ENCODE measurements at regions not wholly inside any gene's neighbourhood (a gene's known extent, or its start where the extent isn't known, plus 50 kb on each side); places are given as distances from the start of the nearest gene placed in this dataset.

GRCh38 chr2:2701176-2701781, 370.2 kb upstream of the MYT1L start:
- H4K20me1 ChIP-seq (ENCODE audit: insufficient read depth, poor library complexity, severe bottlenecking) = no peaks in the 10 kb centered on the region
- H3K79me2 ChIP-seq = no peaks in the 10 kb centered on the region
- no peaks in the 10 kb centered on the region for H3K9me2 ChIP-seq (replicated peaks; ENCODE audit: insufficient read depth)
- no peaks in the 10 kb centered on the region for H3K36me3 ChIP-seq (replicated peaks; ENCODE audit: insufficient read depth, low read depth)
- H3K4me2 ChIP-seq = no peak overlapping the region
- H3K4me1 ChIP-seq (ENCODE audit: insufficient read depth) = no peaks in the 10 kb centered on the region
- no peaks in the 10 kb centered on the region for H3K9me3 ChIP-seq (ENCODE audit: low read depth)
- DNase-seq (ENCODE audit: low spot score) = no peak
- no peak overlapping the region for H3K4me3 ChIP-seq
- H3K27me3 ChIP-seq = no peaks in the 10 kb centered on the region
- no peak overlapping the region for H2AFZ ChIP-seq
- H3K27ac ChIP-seq = no peak overlapping the region
- 92% methylated on average over 22 of the region's 22 CpGs for WGBS (ENCODE audit: low lambda C conversion rate, missing lambda C conversion rate)
- TF ChIP-seq EZH2phosphoT487 (IDR thresholded peaks at IDR 0.05; ENCODE audit: low read depth, severe bottlenecking, unreplicated experiment) (no peak), EZH2 (IDR thresholded peaks at IDR 0.05; ENCODE audit: borderline replicate concordance) (no peak), CTCF (IDR thresholded peaks at IDR 0.05; ENCODE audit: poor library complexity) (no peak)

GRCh38 chr2:2699121-2699505, 368.0 kb upstream of the MYT1L start:
- H3K36me3 ChIP-seq (replicated peaks; ENCODE audit: insufficient read depth, low read depth) = no peaks in the 10 kb centered on the region
- H3K79me2 ChIP-seq = no peaks in the 10 kb centered on the region
- H3K9me2 ChIP-seq (replicated peaks; ENCODE audit: insufficient read depth) = no peaks in the 10 kb centered on the region
- 49% methylated on average over 9 of the region's 9 CpGs for WGBS (ENCODE audit: low lambda C conversion rate, missing lambda C conversion rate)
- H3K4me3 ChIP-seq = no peak overlapping the region
- no peak for DNase-seq (ENCODE audit: low spot score)
- no peak overlapping the region for H2AFZ ChIP-seq
- no peak overlapping the region for H3K4me2 ChIP-seq
- no peaks in the 10 kb centered on the region for H3K9me3 ChIP-seq (ENCODE audit: low read depth)
- H3K27me3 ChIP-seq = no peaks in the 10 kb centered on the region
- no peaks in the 10 kb centered on the region for H4K20me1 ChIP-seq (ENCODE audit: insufficient read depth, poor library complexity, severe bottlenecking)
- TF ChIP-seq EZH2phosphoT487 (IDR thresholded peaks at IDR 0.05; ENCODE audit: low read depth, severe bottlenecking, unreplicated experiment) = no peak
- no peak for TF ChIP-seq CTCF (IDR thresholded peaks at IDR 0.05; ENCODE audit: poor library complexity)
- TF ChIP-seq EZH2 (IDR thresholded peaks at IDR 0.05; ENCODE audit: borderline replicate concordance) = no peak
- no peak overlapping the region for H3K27ac ChIP-seq
- H3K4me1 ChIP-seq (ENCODE audit: insufficient read depth) = no peaks in the 10 kb centered on the region

GRCh38 chr2:2698182-2699120, 367.4 kb upstream of the MYT1L start:
- DNase-seq (ENCODE audit: low spot score) = peak; percentile 53
- no peaks in the 10 kb centered on the region for H3K9me2 ChIP-seq (replicated peaks; ENCODE audit: insufficient read depth)

More at GRCh38 chr2:2698182-2699120, 367.4 kb upstream of the MYT1L start:
- Histone ChIP-seq H3K4me1 (ENCODE audit: insufficient read depth) (no peaks in the 10 kb centered on the region), H4K20me1 (ENCODE audit: insufficient read depth, poor library complexity, severe bottlenecking) (no peaks in the 10 kb centered on the region), H3K27ac (no peak overlapping the region), H3K79me2 (no peaks in the 10 kb centered on the region), H3K36me3 (replicated peaks; ENCODE audit: insufficient read depth, low read depth) (no peaks in the 10 kb centered on the region), H3K9me3 (ENCODE audit: low read depth) (no peaks in the 10 kb centered on the region), H2AFZ (no peak overlapping the region), H3K27me3 (no peaks in the 10 kb centered on the region), H3K4me2 (no peak overlapping the region), H3K4me3 (no peak overlapping the region)
- WGBS (ENCODE audit: low lambda C conversion rate, missing lambda C conversion rate) = 85% methylated on average over 24 of the region's 24 CpGs
- TF ChIP-seq CTCF (IDR thresholded peaks at IDR 0.05; ENCODE audit: poor library complexity) (peak; percentile 43), EZH2phosphoT487 (IDR thresholded peaks at IDR 0.05; ENCODE audit: low read depth, severe bottlenecking, unreplicated experiment) (no peak)
